GM21576 (cell line): ENCODE measurements at regions not wholly inside any gene's neighbourhood (a gene's known extent, or its start where the extent isn't known, plus 50 kb on each side); places are given as distances from the start of the nearest gene placed in this dataset.

ENCODE experiments used
- ATAC-seq: cut with Tn5 transposase; IDR thresholded peaks from one replicate; pipeline ENCODE4 v1.9.1; 2021; ENCODE audit warnings: mild to moderate bottlenecking, moderate library complexity; ENCODE audit not compliant: unreplicated experiment

DNA sequence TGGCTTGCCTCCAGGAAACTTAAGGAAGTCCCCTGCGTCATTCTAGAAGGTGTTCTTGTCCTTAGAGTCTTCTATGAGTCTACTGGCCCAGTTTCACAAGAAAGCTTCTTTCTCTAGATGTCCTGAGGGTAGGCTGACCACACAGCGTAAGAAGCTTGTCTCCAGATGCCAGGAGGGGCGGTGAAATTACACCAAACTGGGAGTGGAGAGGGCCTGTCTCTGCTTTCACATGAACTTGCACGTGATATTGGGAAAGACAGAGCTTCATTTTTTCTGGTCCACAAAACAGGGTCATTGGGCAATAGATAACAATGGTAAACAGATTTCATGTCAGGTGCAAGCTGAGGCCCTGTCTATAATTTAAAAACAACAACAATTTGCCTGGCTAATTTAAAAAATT, 85.7 kb upstream of the TBX3 start:
- ATAC-seq = no peak

DNA sequence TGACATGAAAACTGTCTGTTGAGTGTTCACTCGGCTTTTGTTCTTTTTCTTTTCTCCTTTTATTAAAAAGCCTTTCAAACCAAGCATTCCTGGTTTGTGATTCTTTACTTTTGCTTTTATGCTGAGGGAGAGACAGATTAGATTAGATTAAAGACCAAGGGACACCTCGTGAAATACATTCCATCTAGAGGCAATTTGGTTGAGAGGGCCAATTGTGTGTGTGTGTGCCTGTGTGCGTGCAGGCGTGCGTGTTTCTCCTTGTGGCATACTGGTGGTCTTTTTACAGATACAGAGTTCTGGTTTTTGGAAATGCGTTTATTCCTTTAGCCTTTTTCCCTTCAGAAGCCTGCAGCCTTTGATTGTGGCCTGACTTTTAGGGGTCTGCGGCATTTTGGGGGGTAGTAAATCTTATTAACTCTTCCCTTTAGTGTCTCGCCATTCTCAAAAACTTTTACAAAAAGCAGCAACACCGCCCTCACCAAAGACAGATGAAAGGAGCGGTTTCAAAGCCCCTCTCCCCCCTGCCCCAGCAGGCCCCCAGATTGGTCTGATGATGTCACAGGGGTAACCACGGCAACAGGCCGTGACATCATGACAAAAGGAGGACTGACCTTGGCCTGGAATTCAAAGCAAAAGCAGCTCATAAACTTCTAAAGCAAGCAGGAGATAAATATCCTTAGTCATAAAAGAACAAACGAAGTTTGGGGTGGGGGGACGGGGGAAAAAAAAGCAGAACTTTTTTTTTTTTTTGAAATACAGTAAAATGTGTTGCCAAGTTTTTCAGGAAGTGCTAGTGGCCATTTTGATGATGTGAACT, 84.1 kb upstream of the TBX3 start:
- ATAC-seq = no peak

DNA sequence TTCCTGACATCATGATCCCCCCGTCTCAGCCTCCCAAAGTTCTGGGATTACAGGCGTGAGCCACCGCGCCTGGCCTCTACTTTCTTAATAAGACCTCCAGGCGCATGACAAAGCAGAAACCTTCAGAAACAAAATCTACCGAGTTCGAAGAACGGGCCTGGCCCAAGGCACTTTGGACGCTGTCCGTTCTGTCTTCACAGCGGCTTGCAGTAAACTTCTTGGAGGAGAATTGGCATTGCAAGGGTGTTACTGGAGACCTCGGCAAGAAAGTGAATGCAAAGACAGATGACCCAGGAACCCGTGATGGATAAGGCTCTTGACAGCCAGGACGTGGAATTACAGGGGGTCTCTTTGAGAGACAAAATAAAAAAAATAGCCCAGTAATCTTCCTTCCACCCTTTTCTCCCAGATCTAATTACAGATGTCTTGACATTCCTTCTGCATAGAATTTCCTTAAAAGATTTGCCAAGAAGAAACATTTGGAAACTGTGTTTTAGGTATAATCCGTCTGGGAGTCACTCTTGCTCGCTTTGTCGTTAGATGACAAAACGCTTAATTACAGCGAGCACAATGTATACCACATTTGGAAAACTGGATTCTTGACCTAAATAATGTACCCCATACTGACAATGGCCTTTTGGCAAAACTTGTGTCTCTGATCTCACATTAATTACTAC, 83.2 kb upstream of the TBX3 start:
- no peak for ATAC-seq

DNA sequence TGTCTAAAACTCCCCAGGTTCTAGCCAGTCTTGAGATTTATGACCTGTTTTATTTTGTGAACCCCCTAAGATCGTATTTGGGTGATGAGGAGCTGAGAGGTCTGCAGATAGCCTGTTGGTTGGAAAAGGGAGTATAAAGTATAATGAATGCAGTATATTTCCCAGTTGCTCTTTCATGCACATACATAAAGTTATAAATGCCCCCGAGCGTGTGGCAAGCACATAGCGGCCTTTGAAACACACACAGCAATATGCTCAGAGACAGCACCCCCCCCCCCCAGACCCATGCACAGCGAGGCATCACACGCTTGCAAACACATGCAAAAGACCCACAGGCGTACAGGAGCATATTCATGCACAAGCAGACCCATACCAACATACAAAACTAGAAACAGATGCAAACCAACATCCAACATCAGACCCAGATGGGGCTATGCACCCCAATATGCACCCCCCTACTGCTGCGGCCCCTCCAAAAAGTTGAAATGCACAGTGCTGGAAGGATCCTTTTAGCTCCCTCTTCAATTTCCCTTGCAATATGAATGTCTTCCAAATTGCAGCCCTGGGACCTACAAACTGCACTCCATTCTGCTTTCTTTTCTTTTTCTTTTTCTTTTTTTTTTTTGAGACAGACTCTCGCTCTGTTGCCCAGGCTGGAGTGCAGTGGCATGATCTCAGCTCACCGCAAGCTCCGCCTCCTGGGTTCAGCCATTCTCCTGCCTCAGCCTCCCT, 82.2 kb upstream of the TBX3 start:
- ATAC-seq = no peak

DNA sequence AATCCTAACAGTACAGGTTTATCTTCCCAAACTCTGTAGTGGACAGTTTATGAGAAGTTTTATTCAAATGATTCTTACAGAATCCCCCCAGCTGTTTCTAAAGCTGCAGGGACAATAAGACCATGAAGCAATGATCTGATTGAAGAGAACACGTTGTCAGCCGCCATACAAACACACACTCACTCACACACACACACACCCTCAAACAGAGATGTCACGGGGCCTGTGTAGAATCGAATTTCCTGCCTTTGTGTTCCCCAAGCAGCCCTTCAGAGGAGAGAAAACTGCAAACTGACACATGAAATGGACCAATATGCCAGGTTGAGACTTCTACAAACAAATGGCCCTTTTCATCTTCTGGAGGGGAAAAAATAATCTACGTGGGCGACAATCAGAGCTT, 80.5 kb upstream of the TBX3 start:
- ATAC-seq = no peak

DNA sequence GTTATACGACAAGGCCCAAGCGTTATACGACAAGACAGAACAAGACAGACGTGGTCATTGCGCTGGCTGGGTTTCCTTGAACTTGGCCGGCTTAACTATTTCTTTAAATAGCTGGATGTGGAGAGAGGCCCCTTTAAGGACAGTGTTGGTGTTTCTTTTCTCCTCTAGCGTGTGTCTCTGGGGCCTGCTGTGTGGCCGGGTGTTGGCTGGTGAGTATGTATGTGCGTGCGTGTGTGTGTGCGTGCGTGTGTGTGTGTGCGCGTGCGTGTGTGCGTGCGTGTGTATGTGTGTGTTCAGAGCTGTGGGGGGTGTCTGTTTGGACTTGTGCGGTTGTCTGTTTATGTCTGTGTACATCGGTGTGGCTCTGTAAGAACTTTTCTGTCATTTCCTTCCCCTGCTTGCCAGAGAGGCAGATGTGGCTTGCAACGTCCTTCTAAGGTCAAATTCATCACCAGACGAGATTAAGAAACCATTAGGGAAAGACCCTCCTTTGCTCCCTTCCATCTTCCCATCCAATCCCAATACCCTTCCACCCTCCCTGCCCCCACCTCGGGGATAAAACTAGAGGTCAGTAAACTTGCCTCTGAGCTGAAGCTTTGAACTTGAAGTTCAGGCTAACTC, 78.6 kb upstream of the TBX3 start:
- no peak for ATAC-seq

DNA sequence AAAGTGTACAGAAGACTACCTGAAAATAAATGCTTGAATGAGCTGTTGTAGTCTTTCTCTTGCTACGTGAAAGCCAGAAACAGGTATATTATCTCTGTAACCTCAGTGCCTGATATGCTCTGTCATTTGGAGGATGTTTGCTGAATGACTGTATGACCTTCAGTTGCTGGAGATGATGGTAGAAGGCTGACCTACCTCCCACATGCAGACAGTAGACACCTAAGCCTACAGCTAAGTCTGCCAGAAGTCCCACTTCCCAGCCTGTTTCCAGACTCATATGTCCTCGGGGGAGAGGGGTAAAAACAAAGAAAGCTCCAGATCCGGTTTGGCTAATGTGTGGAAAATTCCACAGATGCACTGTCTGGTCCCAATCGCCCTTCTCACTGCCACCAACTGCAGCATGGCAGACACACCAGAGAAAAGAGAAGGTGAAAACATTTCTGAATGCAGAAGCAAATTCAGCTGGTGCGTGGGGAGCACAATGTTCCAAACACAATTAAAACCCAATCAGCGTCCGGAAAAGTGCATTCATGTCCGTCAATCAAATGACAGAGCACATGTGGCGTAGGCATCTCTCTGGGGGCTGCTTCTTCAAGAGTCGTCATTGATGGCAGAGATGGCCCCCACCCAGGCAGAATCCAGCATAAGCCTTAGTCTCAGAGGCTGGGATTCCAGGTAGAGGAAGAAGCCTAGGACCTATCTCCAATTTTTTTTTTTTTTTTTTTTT, 76.3 kb upstream of the TBX3 start:
- ATAC-seq = no peak

DNA sequence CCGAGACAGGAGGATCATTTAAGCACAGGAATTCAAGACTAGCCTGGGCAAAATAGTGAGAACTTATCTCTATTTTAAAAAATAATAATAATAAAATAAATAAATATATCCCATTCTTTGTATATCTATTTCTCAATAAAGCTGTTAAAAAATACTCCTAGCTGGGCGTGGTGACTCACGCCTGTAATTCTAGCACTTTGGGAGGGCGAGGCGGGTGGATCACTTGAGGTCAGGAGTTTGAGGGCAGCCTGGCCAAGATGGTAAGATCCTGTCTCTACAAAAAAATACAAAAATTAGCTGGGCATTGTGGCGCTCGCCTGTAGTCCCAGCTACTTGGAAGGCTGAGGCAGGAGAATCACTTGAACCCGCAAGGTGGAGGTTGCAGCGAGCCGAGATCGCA, 75.7 kb upstream of the TBX3 start:
- ATAC-seq = no peak

DNA sequence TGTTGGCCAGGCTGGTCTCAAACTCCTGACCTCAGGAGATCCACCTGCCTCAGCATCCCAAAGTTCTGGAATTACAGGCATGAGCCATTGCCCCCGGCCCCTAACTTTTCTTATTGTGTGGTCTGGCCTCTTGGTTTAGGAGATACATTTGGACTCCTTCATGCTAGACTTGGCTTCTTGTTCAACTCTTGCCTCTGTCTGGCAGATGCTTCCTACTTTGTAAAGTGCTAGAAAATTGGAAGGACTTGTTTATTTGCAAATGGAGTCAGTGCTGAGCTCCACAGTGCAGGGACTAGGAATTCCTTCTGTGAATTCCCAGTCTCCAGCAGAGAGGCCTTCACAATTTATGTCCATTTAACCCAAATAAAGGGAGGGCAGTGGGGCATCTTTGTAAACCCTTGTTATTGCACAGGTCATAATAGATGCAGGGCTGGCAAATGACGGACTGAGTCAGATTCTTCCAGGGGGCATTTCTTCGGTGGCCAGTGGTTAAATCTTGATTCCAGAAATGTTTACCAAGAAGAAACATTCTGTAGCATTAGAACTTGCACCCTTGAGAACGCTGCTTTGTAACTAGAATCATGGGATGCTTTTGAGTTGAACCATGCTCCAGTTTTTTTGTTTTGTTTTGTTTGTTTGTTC, 73.8 kb upstream of the TBX3 start:
- ATAC-seq = no peak

DNA sequence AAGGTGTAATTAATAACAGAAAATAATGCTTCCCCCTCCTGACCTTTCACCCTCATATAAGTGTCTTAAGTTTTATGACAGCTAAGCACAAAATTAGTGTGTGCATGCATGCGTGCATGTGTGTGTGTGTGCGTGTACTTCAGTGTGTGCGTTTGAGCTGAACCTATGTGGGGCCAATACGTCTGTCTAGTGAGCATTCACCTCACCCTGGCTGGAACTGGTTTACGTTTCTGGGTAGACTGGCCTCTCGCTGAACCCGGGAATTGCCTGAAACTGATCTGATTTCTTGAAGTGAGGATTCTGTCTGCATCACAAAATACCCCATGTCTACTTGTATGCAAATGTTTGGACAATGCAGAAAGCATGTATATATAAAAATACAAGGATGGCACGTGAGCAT, 68.2 kb upstream of the TBX3 start:
- ATAC-seq = no peak

DNA sequence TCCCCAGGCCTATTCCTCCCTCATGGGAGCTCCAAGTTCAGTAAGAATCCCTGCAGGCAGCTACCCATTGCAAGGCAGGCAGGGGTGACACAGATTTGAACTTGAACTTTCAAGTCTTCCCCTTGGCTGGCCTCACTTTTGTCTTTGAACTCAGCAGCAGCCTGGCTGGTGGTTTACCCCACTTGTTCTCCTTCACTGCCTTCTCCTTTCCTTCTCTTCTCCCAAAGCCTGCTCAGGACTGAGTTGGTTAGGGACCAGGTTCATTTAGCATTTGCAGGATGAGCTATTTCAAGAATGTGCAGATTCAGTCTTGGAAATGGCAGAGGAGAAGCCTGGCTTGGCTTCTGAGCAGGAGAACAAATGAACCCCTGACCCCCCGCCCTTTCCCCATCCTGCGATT, 67.7 kb upstream of the TBX3 start:
- no peak for ATAC-seq

DNA sequence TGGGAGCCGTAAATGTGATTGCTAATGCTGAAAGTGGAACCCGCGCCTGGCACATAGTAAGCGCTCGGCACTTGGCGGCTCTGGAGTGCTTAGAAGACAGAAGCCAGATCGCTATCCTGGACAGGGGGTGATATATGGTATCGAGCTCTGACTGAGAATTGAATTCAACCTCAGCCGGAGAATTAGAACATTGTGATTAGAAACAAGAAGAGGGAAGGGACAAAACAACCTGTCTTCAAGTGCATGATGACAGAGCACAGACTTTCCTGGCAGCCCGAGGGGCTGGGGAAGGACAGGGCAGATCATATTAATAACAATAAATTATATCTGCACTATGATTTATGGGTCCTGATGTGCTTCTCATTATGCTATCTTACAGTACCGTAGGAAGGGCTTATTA, 66.9 kb upstream of the TBX3 start:
- no peak for ATAC-seq

DNA sequence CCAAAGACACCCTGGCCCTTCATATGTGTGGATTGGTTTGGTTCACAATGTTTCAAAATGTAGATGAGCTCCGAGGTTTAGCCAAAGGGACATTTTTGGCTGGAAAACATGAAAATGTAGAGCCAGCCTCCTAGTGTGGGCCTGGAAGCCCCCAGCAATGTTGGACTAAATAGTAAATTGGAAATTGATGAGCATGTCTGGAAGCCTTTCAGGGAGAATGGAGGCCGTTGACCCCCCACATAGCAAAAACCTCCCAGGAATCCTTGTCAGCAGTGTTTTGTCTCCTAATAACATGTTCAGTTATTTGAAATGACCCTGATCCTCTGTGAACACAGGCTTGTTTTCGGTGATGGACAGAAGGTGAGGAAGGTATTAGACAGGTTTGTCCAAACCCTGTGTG, 65.1 kb upstream of the TBX3 start:
- ATAC-seq = no peak

DNA sequence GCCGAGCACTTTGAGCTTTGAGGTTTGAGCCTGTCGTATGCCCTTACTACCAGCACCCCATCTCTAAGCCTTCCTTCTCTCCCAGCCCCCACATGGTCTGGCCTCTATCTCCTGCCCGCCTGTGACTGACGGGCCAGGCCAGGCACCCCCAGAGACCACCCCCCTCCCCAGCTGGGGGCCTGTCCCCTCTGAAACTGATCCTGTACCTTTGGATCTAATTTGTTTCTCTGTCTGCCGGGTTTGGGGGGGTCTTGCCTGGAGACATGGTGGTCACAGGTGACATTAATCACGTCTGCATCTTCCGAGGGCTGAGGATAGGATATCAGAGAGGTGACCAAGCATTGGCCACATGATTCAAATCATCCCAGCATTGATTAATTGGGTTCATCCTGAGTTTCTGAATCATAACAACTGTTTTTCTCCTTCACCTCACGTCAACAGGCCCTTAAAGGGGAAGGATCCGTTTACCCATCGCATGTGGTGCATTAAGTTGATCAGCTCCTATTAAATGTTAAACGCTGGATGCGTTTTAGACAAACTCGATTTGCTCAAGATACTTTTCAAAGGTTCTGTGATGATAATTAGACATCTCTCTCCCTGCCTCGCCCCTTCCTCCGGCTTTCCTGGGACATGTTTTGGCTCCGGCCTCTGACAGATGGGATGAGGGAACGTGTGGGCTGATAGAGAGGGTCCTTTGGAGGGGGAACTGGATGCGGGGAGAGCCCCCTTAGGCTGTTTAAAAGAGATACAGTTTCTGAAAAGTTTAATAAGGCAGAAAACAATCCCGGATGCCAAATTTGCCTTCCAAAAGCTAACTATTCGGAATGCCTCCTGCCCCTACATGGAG, 63.3 kb upstream of the TBX3 start:
- ATAC-seq = no peak

DNA sequence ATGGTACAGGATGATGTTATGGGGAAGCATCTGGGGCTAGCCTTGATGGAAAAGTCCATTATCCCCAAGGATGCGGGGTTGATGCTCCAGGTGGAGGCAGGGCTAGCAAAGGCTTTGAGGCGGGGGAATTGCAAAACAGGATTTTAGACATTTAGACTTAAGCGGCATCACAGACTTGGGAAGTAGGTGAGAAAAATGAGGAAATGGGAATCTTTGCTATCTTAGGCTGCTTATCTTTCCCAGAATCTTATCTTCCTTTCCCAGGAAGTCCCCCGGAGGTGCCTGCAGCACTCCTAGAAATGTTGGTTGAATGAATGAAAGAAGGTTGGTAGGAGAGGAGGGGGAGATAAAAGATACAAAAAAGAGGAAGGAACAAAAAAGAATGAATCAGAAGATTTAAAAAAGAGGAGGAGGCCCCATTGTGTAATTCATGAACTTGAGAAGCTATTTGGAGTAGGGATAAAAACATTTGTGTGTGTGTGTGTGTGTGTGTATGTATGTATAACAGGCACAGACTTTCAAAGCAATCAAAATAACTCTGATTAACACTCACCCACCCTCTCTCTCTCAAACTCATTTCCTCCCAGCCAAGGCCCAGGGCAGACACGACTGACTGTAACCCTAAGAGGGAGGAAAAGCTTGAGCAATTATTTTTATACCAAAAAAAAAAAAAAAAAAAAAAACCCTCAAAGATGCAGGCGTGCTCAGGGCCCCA, 62.5 kb upstream of the TBX3 start:
- ATAC-seq = no peak

DNA sequence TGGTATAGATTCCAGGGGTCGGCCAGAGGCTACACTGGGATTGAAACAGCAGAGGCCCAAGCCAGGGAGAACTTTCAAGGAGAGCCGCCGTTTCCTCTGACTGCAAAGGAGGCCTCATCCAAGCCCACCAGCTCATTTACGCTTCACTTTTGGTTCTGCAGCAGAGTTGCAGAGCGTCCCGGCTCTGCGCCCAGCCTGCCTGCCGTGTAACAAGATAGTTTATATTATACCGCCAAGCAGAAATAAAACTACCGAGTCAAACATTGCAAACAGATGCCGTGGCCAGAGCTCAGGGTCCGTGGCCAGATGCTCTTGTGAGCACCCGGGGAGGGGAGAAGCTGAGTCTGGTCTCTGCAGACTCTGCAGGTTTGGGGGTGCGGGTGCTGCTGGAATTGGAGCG, 60.7 kb upstream of the TBX3 start:
- no peak for ATAC-seq

DNA sequence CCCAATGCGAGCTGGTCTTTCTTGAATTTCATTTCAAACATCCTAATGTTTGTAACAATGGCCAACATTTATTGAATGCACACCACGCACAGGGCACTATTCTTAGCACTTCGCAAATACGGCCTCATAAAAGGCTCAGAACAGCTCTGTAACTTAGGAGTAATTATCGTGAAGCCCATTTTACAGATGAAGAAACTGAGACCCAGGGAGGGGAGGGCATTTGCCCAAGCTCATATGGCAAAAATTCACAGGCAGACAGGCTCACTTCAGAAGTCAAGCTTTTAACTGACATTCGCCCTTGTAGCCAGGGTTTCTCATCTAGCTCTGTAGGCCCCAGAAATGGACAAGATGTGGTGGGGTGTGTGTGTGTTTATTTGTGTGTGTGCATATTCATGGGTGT, 60.3 kb upstream of the TBX3 start:
- no peak for ATAC-seq

DNA sequence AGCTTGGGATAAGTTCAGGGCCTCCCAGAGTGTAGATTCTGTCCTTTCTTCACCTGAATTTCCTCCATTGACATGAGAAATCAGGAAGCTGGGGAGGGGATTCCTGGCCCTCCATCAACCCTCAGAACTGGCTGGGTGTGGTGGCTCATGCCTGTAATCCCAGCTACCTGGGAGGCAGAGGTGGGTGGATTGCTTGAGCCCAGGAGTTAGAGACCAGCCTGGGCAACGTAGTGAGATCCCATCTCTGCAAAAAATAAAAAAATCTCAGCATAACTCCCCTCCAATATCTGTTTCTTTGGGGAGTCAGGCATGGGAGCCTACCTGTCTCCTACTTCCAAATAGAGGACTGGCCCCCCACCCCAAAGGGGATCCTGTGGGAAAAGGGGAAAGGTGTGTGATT, 59.8 kb upstream of the TBX3 start:
- ATAC-seq = no peak

DNA sequence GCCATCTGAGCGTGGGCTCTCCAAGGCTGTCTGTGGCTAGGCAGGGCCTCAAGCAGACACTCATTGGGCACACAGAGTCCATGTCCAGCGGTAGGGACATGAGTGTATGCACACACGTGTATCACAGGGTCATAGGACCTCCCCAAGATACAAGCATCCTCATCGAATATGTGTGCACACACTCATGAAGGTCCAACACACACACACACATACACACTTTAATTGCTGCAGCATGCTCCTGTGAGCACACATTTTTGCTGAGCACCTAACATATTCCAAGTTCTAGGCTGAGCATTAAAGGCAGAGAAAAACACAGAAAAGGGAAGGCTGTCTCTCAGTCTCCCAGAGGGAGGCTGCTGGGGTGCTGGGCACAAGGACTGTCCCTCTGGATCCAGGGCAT, 59.3 kb upstream of the TBX3 start:
- no peak for ATAC-seq
